Fibroblast of skin of left quadriceps (primary cell): ENCODE measurements at regions not wholly inside any gene's neighbourhood (a gene's known extent, or its start where the extent isn't known, plus 50 kb on each side); places are given as distances from the start of the nearest gene placed in this dataset.
"Not testable (repeated sequence)": the region's sequence is repeated elsewhere in the genome, so short reads cannot be mapped to it uniquely, and the experiment has no call there.

Experiments
- DNase-seq, 2 experiments: peaks; one replicate each; pipeline ENCODE4 v3.0.0-alpha.2; 2013; ENCODE audit warnings: low read depth in 2 of 2

GRCh38 chr3:107942244-107942643 lies 148.6 kb downstream of the CD47 start:
- DNase-seq, result no peak

- DNase-seq, result no peak
Observed at GRCh38 chr3:107939691-107940442, 151.0 kb downstream of the CD47 start.

- DNase-seq, result no peak
Observed at GRCh38 chr3:107938143-107938542, 152.7 kb downstream of the CD47 start.

- DNase-seq, result no peak
Observed at GRCh38 chr3:107934808-107935207, 156.0 kb downstream of the CD47 start.

- no peak for DNase-seq
Observed at GRCh38 chr3:107933450-107933849, 157.4 kb downstream of the CD47 start.

- no peak for DNase-seq
Observed at GRCh38 chr3:107931326-107931725, 159.5 kb downstream of the CD47 start.

GRCh38 chr3:107929088-107929487 lies 161.7 kb downstream of the CD47 start:
- DNase-seq, result no peak

GRCh38 chr3:107928084-107928445 lies 162.8 kb downstream of the CD47 start:
- no peak for DNase-seq

GRCh38 chr3:107927361-107928083 lies 163.3 kb downstream of the CD47 start:
- peak; percentile 39 to 47 for DNase-seq

GRCh38 chr3:107925851-107926250 lies 165.0 kb downstream of the CD47 start:
- no peak for DNase-seq

- DNase-seq, result no peak
Observed at GRCh38 chr3:107921038-107921437, 169.8 kb downstream of the CD47 start.

- no peak for DNase-seq
Observed at GRCh38 chr3:107920538-107920937, 170.3 kb downstream of the CD47 start.

- DNase-seq, result no peak
Observed at GRCh38 chr3:107919239-107919638, 171.6 kb downstream of the CD47 start.

- DNase-seq, result no peak
Observed at GRCh38 chr3:107916171-107916570, 174.7 kb downstream of the CD47 start.

- no peak for DNase-seq
Observed at GRCh38 chr3:107915706-107916105, 175.1 kb downstream of the CD47 start.

GRCh38 chr3:107913701-107914100 lies 177.1 kb downstream of the CD47 start:
- DNase-seq, result no peak

- DNase-seq, result no peak
Observed at GRCh38 chr3:107911337-107912000, 179.4 kb downstream of the CD47 start.

GRCh38 chr3:107910713-107911259 lies 180.0 kb downstream of the CD47 start:
- DNase-seq, result no peak

GRCh38 chr3:107909583-107909982 lies 181.2 kb downstream of the CD47 start:
- not testable (repeated sequence) for DNase-seq

- DNase-seq, result no peak
Observed at GRCh38 chr3:107907996-107908395, 182.8 kb downstream of the CD47 start.

GRCh38 chr3:107904536-107905066 lies 186.2 kb downstream of the CD47 start:
- DNase-seq, result no peak

- DNase-seq, result no peak
Observed at GRCh38 chr3:107899990-107900651, 190.7 kb downstream of the CD47 start.
